Upper lobe of left lung (tissue), 4 donors: ENCODE measurements at regions not wholly inside any gene's neighbourhood (a gene's known extent, or its start where the extent isn't known, plus 50 kb on each side); places are given as distances from the start of the nearest gene placed in this dataset.

Experiments used
- EP300 ChIP-seq, 4 donors: sonication (generic); formaldehyde crosslinking; IDR thresholded peaks; one replicate each; pipeline ENCODE4 v1.5.1; 2017; ENCODE audit warnings: antibody characterized with exemption in 4 of 4, control low read depth in 2 of 4
- POLR2A ChIP-seq, 4 donors: fragments of 450-650 bp; IDR thresholded peaks; one replicate each; pipeline ENCODE4 v1.5.1; 2016 to 2017; ENCODE audit warnings: antibody characterized with exemption in 4 of 4, mild to moderate bottlenecking in 2 of 4
- POLR2AphosphoS5 ChIP-seq, 2 donors: sonication (generic); formaldehyde crosslinking; IDR thresholded peaks; one replicate each; pipeline ENCODE4 v1.5.1; 2017; ENCODE audit warnings: antibody characterized with exemption in 2 of 2
- TF ChIP-seq, protein P1 (sequence below), 6 experiments: fragments of 450-650 bp in 4 of 6; fragments of 200-600 bp in 2 of 6; sonication (generic) in 2 of 6; IDR thresholded peaks; one replicate each; pipeline ENCODE4 v1.5.1; 2016 to 2019; ENCODE audit warnings: antibody characterized with exemption in 6 of 6

DNA sequence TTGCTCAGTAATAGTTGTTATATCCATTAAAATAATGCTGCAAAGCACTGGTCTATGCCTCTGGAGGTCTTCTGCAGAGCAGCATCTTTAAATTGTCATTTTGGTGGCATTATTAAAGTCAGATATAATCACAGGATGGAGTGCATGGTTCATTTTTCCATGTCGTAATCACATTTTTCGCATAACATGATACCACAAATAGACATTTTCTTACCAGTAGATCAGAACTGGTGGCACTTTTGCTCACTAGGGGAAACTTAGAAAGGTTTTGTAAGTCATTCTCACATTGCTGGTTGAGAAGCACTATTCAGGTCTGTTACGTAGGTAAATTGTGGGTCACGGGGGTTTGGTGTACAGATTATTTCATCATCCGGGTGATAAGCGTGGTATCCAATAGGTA, 484.5 kb upstream of the PRKX start:
- TF ChIP-seq POLR2A (IDR thresholded peaks at IDR 0.05): no peak
- TF ChIP-seq POLR2AphosphoS5 (IDR thresholded peaks at IDR 0.05): no peak
- TF ChIP-seq, protein P1, sequence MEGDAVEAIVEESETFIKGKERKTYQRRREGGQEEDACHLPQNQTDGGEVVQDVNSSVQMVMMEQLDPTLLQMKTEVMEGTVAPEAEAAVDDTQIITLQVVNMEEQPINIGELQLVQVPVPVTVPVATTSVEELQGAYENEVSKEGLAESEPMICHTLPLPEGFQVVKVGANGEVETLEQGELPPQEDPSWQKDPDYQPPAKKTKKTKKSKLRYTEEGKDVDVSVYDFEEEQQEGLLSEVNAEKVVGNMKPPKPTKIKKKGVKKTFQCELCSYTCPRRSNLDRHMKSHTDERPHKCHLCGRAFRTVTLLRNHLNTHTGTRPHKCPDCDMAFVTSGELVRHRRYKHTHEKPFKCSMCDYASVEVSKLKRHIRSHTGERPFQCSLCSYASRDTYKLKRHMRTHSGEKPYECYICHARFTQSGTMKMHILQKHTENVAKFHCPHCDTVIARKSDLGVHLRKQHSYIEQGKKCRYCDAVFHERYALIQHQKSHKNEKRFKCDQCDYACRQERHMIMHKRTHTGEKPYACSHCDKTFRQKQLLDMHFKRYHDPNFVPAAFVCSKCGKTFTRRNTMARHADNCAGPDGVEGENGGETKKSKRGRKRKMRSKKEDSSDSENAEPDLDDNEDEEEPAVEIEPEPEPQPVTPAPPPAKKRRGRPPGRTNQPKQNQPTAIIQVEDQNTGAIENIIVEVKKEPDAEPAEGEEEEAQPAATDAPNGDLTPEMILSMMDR (IDR thresholded peaks at IDR 0.05): no peak
- no peak for TF ChIP-seq EP300 (IDR thresholded peaks at IDR 0.05)
